Breast epithelium (tissue), 3 donors: ENCODE measurements at regions not wholly inside any gene's neighbourhood (a gene's known extent, or its start where the extent isn't known, plus 50 kb on each side); places are given as distances from the start of the nearest gene placed in this dataset.

Experiments used
- CTCF ChIP-seq, 3 donors: fragments of 450-650 bp; IDR thresholded peaks; one replicate each; pipeline ENCODE4 v1.5.1; 2016 to 2017; ENCODE audit warnings: antibody characterized with exemption in 3 of 3, mild to moderate bottlenecking in 3 of 3, moderate library complexity in 3 of 3
- POLR2A ChIP-seq: fragments of 450-650 bp; IDR thresholded peaks from one replicate; pipeline ENCODE4 v1.6.1; 2016; ENCODE audit warnings: antibody characterized with exemption, mild to moderate bottlenecking, moderate library complexity

- TF ChIP-seq CTCF (IDR thresholded peaks at IDR 0.05) (no peak), POLR2A (no peak)
Observed at GRCh38 chr2:13040043-13040442, 323.3 kb downstream of the TRIB2 start.
